ENCODE measurements at regions not wholly inside any gene's neighbourhood (a gene's known extent, or its start where the extent isn't known, plus 50 kb on each side); places are given as distances from the start of the nearest gene placed in this dataset.
A peak's percentile ranks its signal among the peaks of the same experiment; 100 is the strongest.

- H3K36me3 ChIP-seq (ENCODE audit: control insufficient read depth, insufficient read depth, low read length), result no peaks in the 10 kb centered on the region
- peaks cover 13% of the 10 kb centered on the region for H3K9me3 ChIP-seq (ENCODE audit: control insufficient read depth, low read length)
- no peaks in the 10 kb centered on the region for H3K27me3 ChIP-seq (ENCODE audit: control insufficient read depth, insufficient read depth, low read length, poor library complexity, severe bottlenecking)
- Mint-ChIP-seq H3K4me1 (peaks cover 33% of the 10 kb centered on the region), H3K9me3 (no peaks in the 10 kb centered on the region), H3K4me3 (no peak overlapping the region), H3K27me3 (ENCODE audit: insufficient read depth) (no peaks in the 10 kb centered on the region), H3K36me3 (ENCODE audit: low read depth) (no peaks in the 10 kb centered on the region), H3K27ac (no peak overlapping the region)
- H3K9ac ChIP-seq (ENCODE audit: extremely low read depth, low read length, poor library complexity, severe bottlenecking), result no peak overlapping the region
- 94% methylated on average over 1 of the region's 1 CpG; no CpG with 5 or more reads in 1 of the 2 experiments for WGBS, 2 experiments (ENCODE audit: insufficient coverage in 1 of 2, insufficient read length in 1 of 2)
- peaks cover 4% of the 10 kb centered on the region for H3K4me1 ChIP-seq (ENCODE audit: control insufficient read depth, insufficient read depth, low read length)
- no peak overlapping the region for H3K4me3 ChIP-seq (ENCODE audit: low read length)
- TF ChIP-seq, protein P1, sequence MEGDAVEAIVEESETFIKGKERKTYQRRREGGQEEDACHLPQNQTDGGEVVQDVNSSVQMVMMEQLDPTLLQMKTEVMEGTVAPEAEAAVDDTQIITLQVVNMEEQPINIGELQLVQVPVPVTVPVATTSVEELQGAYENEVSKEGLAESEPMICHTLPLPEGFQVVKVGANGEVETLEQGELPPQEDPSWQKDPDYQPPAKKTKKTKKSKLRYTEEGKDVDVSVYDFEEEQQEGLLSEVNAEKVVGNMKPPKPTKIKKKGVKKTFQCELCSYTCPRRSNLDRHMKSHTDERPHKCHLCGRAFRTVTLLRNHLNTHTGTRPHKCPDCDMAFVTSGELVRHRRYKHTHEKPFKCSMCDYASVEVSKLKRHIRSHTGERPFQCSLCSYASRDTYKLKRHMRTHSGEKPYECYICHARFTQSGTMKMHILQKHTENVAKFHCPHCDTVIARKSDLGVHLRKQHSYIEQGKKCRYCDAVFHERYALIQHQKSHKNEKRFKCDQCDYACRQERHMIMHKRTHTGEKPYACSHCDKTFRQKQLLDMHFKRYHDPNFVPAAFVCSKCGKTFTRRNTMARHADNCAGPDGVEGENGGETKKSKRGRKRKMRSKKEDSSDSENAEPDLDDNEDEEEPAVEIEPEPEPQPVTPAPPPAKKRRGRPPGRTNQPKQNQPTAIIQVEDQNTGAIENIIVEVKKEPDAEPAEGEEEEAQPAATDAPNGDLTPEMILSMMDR (conservative IDR thresholded peaks at IDR 0.05), result no peak
- DNase-seq, result peak; percentile 22
- no peak overlapping the region for H3K27ac ChIP-seq (ENCODE audit: low read depth, low read length)
These were observed 96.2 kb upstream of the RMP24 start for GRCh38 chr18:35876243-35876642.

- H3K4me1 Mint-ChIP-seq, result peaks cover 24% of the 10 kb centered on the region
- no peaks in the 10 kb centered on the region for H3K27me3 Mint-ChIP-seq (ENCODE audit: insufficient read depth)
- Histone ChIP-seq H3K4me3 (ENCODE audit: low read length) (no peak overlapping the region), H3K9ac (ENCODE audit: extremely low read depth, low read length, poor library complexity, severe bottlenecking) (no peak overlapping the region), H3K27me3 (ENCODE audit: control insufficient read depth, insufficient read depth, low read length, poor library complexity, severe bottlenecking) (no peaks in the 10 kb centered on the region), H3K27ac (ENCODE audit: low read depth, low read length) (no peak overlapping the region), H3K4me1 (ENCODE audit: control insufficient read depth, insufficient read depth, low read length) (no peaks in the 10 kb centered on the region), H3K36me3 (ENCODE audit: control insufficient read depth, insufficient read depth, low read length) (no peaks in the 10 kb centered on the region), H3K9me3 (ENCODE audit: control insufficient read depth, low read length) (no peaks in the 10 kb centered on the region)
- H3K4me3 Mint-ChIP-seq, result no peak overlapping the region
- no peak overlapping the region for H3K27ac Mint-ChIP-seq
- TF ChIP-seq, protein P1 (conservative IDR thresholded peaks at IDR 0.05), result no peak
- H3K36me3 Mint-ChIP-seq (ENCODE audit: low read depth), result no peaks in the 10 kb centered on the region
- 88 to 91% methylated on average over 7 to 9 of the region's 9 CpGs for WGBS, 2 experiments (ENCODE audit: insufficient coverage in 1 of 2, insufficient read length in 1 of 2)
- no peaks in the 10 kb centered on the region for H3K9me3 Mint-ChIP-seq
- DNase-seq, result peak; percentile 20
These were observed 91.6 kb upstream of the RMP24 start for GRCh38 chr18:35880788-35881455.

GRCh38 chr18:35888329-35888728 is 84.2 kb upstream of the RMP24 start:
- peak; percentile 30 for DNase-seq
- Histone ChIP-seq H3K4me3 (ENCODE audit: low read length) (no peak overlapping the region), H3K27ac (ENCODE audit: low read depth, low read length) (no peak overlapping the region), H3K36me3 (ENCODE audit: control insufficient read depth, insufficient read depth, low read length) (no peaks in the 10 kb centered on the region), H3K27me3 (ENCODE audit: control insufficient read depth, insufficient read depth, low read length, poor library complexity, severe bottlenecking) (no peaks in the 10 kb centered on the region), H3K9me3 (ENCODE audit: control insufficient read depth, low read length) (no peaks in the 10 kb centered on the region), H3K4me1 (ENCODE audit: control insufficient read depth, insufficient read depth, low read length) (no peaks in the 10 kb centered on the region), H3K9ac (ENCODE audit: extremely low read depth, low read length, poor library complexity, severe bottlenecking) (no peak overlapping the region)
- Mint-ChIP-seq H3K9me3 (no peaks in the 10 kb centered on the region), H3K27me3 (ENCODE audit: insufficient read depth) (no peaks in the 10 kb centered on the region), H3K36me3 (ENCODE audit: low read depth) (peaks cover 2% of the 10 kb centered on the region), H3K4me3 (no peak overlapping the region), H3K4me1 (peaks cover 7% of the 10 kb centered on the region), H3K27ac (no peak overlapping the region)
- TF ChIP-seq, protein P1 (conservative IDR thresholded peaks at IDR 0.05), result no peak
- 83% methylated on average over 2 to 5 of the region's 5 CpGs for WGBS, 2 experiments (ENCODE audit: insufficient coverage in 1 of 2, insufficient read length in 1 of 2)

Measured in endodermal cell (in vitro differentiated cells).